ENCODE measurements at regions not wholly inside any gene's neighbourhood (a gene's known extent, or its start where the extent isn't known, plus 50 kb on each side); places are given as distances from the start of the nearest gene placed in this dataset.
"Not testable (repeated sequence)": the region's sequence is repeated elsewhere in the genome, so short reads cannot be mapped to it uniquely, and the experiment has no call there.

DNA sequence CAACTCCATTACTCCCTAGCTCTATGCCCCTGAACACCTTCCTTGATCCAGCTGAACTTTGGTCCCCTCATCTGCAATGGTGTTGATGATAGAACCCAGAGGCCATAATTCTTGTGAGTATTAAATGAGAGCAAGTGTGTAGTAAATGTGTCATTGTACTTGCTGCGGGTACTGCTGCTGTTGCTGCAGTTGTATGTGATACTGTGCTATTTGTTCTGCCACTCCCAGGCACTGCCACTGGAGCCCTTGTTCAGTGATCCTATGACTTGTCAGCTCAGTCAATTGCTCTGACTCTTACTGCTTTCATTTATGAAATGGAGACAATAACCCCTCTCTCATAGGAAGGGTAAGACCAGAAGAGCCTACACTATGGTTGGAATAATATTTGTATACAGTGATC is 136.9 kb upstream of the PLGLB2 start:
- not testable (repeated sequence) for DNase-seq (ENCODE audit: low spot score)

DNA sequence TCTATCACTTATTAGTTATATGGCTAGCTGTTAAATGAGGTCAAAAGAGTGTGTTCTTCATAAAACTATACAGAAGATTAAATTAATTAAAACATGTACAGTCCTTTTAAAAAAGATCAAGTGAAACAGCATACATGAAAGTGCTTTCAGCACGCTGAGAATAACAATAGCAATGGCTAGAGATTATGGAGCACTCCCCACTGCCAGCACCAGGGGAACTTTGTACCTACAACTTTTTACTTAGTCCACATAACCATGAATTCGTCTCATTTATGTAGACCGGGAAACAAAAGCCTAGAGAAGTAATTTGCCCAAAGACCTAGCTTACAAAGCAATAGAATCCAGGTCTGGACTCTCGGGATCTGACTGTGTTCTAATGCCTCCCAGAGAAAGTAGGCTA is 136.5 kb upstream of the PLGLB2 start:
- DNase-seq (ENCODE audit: low spot score) = not testable (repeated sequence)

DNA sequence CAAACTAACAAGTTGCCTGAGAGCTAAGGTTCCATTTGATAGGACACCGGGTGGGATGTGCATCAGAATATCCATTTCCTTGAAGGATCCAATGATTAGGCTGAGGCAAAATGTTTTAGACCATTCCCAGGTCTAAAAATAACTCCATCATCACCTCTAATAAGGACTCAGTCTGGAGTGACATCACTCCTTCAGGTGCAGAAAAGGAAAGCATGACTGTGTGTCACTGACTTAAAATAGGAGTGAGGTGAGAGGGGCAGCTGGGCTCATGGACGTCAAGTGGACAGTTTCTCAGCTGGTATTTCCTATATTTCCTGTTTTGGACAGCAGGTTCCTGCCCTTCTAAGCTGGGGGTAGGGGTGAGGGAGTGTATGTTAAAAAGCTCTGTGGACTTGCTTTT is 135.9 kb upstream of the PLGLB2 start:
- DNase-seq (ENCODE audit: low spot score) = not testable (repeated sequence)

DNA sequence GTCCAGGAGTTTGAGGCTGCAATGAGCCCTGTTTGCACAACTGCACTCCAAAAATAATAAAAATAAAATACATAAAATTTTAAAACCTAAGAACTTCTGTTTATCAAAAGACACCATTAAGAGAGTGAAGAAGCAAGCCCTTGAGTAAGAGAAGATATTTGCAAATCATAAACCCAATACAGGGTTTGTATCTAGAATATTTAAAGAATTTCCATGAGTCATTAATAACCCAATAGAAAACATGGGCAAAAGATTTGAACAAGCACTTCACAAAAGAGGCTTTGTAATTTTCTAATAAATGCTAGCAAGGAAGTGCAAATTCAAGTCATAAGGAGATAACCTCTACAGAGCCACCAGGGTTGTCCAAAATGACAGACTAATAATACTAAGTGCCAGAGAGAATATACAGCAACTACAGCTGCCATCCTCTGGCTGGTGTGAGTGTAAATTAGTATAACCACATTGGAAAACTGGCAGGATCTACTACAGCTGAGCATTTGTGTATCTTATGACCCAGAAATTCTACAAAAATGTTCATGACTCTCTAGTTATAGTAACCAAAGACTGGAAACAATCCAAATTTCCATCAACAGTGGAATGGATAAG is 133.0 kb upstream of the PLGLB2 start:
- DNase-seq (ENCODE audit: low spot score) = not testable (repeated sequence)

DNA sequence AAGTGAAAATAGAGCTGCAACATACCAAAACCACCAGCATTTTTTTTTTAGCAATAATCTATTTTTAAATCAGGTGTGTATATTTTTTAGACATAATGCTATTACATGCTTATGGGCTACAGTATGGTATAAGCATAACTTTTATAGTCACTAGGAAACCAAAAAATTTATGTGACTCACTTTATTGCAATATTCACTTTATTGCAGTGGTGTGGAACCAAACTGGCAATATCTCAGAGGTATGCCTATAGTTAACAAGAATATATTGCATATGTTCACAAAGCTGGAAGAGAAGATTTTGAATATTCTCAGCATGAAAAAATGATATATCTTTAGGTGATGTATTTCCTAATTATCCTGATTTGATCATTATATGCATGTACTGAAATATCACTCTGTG is 128.8 kb upstream of the PLGLB2 start:
- not testable (repeated sequence) for DNase-seq (ENCODE audit: low spot score)

DNA sequence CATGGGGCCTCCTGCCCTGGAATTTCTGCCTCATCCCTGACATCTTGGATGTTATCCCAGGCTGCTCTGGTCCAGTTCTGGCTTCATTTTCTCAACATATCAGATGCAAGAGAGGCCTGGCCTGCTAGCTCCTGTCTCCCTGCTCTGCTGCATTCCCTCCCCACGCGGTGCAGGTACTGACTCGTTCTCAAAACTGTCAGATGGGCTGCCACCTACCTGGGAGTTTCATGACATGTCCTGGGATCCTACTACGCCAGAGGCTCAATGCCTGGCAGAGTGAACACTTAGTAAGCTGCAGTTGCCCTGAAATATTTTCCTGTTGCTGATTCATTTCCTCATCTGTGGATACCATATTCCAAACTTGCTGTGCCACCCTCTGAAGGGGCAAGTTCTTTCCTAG is 126.7 kb upstream of the PLGLB2 start:
- DNase-seq (ENCODE audit: low spot score) = not testable (repeated sequence)

DNA sequence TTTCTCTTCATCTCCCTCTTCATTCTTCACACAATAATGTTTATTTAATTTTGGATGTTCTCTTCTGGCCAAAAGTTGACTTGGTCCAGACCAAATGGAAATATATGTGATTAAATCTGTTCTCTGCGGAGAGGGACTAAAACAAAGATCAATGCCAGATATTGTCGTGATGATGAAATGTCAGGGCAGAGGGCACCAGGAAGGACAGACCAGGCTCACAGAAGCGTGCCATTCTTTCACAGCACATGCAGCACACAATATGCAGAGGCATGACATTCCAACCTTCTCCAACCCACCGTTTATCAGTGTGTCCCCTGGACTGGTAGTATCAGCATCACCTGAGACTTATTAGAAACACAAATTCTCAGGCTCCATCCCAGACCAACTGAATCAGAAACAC is 125.2 kb upstream of the PLGLB2 start:
- not testable (repeated sequence) for DNase-seq (ENCODE audit: low spot score)

DNA sequence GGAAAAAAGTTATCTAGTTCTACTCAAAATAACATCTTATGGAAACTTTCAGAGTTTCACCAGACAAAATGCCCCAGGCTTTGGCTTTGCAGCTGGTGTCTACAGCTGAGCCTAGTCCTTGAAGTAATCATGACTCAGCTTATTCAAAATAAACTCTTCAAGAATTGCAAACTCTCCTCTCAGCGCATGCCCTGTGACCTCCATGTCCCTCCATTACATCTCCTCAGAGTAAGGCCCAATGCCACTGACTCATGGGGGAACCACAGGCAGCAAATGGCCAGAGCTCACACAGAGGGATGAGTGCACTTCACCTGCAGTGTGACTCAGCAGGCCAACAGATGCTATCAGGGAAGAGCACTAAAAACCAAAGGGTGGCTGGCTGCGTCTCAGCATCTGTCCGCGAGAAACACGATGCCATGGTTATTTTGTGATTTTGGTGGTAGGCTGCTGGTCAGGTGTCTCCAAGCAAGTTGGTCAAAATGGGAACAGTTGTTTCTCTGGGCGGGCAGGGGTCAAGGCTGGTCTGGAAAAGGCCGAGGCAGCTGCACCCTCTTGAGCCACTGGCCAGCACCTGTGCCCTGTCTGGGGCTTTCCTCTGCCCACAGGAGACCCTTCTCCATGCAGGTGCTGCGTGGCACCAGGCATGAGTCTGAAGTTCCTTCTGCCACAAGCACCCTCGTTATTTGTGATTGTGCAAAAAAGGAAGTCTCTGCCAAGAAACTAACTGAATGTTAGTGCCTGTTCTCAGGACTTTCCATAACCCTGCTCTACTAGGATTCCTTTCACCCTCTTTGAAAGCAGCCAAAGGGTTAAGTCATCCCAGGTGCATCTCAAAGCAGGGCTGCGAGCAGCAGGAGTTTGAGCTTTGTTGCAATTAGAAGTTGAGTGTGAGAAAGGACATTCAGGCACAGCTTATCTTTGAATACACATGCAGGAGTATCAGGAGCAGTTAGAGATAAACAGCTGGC is 118.1 kb upstream of the PLGLB2 start:
- not testable (repeated sequence) for DNase-seq (ENCODE audit: low spot score)

DNA sequence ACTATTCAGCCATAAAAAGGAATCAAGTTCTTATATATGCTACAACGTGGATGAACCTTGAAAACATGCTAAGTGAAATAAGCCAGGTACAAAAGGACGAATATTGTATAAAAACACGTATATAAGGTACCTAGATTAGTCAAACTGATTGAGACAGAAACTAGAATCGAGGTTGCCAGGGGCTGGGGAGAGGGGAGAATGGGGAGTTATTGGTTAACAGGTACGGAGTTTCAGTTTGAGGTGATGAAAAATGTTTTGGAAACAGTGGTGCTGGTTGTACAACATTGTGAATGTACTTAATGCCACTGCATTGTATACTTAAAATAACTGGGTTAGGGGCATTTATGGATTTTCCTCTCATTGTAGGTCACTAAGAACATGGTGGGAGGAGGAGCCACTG is 117.0 kb upstream of the PLGLB2 start:
- DNase-seq (ENCODE audit: low spot score) = not testable (repeated sequence)

DNA sequence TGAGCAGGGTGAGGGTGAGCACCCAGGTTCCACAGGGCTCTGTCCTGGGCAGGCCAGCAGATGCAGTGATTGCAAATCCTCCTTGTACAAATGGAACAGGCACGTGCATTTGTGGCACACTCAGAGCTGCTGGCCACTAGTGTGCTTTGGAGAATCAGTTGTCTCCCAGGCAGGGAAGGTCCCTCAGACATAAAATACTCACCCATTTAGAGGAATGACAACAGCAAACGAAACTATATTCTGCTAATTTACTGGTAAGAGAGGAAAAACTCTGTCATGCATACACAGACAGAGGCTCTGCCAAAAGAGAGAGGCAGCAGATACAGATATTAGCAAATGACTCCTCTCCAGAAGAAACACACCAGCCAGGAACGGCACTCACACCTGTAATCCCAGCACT is 116.5 kb upstream of the PLGLB2 start:
- DNase-seq (ENCODE audit: low spot score) = not testable (repeated sequence)

DNA sequence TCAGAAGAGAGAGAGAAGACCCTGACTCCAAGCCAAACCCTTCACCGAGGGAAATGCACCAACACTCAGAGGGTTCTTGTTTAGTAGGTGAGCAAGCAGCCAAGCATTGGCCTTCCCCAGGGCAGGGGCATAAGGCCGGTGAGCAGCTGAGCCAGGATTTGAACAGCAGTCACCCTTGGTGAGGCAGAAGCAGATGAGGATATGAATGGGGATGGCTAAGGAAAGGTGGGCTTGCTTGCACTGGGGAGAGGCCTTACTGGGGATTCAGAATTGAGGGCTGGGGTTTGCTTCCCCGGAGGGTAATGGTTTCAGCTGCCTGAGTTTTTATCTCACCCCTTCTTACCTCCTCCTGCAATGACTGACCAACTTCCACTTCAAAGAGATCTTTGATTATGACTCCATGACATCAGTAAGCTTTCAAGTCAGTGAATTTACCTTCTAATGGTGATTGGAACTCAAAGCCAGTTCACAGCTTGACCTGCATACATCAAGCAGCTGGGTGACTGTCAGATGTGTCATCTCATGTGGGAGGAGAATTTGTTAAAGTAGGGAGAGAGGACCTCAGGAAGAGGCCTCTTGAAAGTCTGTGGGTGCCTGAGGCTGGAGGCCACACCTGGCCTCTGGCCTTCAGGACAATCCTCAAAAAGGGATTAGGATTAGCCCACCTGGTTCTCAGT is 114.5 kb upstream of the PLGLB2 start:
- not testable (repeated sequence) for DNase-seq (ENCODE audit: low spot score)

DNA sequence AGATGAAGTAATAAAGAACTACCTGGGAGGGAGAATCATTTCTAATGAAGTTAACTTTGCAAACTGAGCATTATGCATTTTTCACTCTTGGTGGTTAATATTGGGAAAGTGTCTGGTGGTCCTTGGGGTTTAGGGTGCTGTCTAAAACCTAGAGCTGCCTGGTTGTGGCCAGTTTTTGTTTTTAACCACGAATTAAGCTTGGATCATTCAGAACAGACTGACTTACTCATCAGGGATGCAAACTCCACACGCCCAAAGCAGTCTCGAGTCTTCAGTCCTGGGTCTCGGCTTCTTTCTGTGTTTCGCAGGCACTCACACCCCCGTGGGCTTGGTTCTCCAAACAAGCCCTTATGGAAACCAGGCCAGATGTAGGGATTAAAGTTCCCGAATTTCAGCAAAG is 113.8 kb upstream of the PLGLB2 start:
- not testable (repeated sequence) for DNase-seq (ENCODE audit: low spot score)

DNA sequence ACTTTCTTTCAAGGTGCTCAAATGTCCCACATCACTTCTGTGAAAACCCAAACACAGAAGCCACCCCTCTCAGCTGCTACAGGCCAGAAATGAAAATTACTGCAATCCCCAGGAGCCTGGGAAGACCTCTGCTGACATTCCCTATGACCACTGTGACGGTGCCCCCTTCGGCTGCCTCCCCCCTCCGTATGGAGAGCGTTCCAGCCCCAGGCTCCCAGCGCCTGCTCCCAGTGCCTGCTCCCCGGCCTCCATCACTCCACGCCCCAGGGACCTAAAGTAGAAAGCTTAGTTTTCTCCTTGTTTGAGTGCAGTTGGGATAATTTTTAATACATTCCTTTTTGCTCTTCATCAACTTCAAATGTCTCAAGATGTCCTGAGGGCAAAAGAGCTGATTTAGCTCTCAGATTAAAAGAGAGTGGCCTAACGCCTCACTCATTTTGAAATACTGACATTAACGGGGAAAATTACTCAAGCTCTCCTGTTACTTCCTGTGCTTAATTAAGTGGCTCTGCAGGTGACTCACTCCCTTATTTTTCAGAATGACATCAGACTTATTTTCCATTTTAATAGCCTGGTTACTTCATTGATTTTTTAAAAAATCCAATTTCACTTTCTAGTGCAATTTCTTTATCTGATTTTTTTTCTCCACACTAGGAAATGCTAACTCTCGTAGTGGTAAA is 112.8 kb upstream of the PLGLB2 start:
- DNase-seq (ENCODE audit: low spot score) = not testable (repeated sequence)

DNA sequence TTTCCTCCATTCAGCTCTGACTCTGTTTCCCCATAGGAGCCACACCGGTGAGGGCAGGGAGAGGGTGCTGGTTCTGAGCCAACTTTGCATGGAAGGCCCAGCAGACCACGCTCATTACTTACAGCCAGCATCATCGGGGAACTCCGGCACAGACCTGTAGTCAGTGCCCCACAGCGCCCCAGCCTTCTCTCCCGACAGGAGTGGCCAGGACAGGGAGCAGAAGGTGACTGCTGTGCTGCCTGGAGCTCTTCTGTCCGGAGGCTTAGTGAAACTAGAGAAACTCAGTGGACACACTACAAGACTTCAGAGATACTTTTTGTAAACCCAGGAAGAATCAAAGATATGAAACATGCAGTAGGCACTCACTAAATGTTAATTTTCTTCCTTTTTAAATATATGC is 111.6 kb upstream of the PLGLB2 start:
- not testable (repeated sequence) for DNase-seq (ENCODE audit: low spot score)

DNA sequence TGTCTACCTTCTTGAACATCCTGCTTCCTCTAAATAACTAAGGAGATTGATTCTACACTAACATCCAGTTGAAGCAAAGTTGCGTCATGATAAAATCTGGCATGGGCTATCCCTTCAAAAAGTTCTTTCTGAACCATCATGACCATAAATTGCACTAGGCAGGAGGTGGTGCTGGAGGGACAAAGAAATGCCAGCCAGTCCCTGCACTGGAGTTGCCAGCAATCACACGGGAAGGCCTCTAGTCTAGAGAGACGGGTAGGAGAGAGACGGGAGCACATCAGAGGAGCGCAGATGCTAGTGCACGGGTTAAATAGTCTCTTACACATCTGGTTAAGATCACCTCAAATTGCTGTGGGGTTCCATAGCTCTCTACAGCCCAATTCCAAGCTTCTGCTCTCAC is 111.2 kb upstream of the PLGLB2 start:
- DNase-seq (ENCODE audit: low spot score) = peak; percentile 17

DNA sequence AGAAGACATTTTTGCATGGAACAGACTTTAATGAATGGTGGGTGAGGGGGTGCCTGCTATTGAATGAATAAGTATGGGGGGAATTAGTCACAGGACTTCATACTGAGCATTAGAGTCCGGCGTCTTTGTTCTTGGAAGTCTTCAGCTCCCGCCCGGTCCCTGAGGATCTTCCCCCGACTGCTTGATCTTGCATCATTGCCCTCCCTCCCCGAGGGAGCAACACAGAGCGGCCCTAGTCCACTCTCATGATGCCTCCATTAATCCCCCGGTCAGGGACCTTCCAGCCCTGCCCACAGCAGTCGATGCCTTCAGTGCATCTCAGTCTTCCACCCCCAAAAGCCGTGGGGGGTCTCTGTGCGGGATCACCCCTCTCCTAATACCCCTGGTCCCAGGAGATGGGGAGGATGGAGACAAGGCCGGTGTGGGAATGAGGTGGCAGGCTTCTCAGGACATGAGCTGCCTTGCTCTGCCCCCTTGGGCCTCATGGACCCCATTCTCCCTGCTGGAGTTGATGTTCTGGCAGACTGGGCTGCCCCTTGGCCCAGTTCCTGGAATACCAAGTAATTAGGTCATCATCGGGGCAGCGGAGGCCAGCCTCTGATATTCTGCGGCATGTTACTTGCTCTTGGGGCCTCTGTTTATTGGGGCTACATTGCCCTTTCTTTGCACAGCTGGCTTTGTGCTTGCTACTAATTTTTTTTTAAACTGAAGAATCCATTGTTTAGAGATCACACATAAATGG is 110.5 kb upstream of the PLGLB2 start:
- peak; percentile 49 for DNase-seq (ENCODE audit: low spot score)

DNA sequence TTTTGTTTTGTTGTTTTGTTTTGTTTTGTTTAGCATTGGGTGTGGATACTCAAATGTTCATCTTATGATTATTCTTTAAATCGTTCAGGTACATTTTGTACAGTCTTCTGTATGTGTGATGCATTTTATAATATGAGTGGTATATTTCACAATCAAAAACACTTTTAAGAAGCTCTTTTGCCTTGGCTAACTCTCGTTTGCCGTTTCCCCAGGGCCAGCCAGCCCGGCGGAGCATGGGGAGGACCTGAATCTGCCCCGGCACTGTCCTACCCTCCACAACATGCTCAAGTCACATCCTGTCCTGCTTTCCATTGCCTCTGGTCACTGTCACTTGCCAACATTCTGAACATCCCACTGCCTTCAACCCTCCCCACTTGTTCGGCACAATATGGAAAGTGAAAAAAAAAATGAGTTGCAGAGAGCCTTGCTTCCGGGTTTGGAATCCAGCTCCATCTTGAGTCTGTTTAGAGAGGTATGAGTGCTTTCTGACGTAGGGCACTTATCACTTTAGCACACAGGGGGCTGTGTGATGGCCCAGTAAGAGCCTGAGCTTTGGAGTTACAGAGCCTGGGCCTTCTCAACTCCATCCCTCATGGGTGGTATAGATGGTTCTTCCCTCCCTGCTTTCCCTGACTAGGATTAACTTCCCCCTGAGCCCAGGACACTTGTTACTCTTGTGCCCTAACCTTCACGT is 109.6 kb upstream of the PLGLB2 start:
- DNase-seq (ENCODE audit: low spot score) = not testable (repeated sequence)

DNA sequence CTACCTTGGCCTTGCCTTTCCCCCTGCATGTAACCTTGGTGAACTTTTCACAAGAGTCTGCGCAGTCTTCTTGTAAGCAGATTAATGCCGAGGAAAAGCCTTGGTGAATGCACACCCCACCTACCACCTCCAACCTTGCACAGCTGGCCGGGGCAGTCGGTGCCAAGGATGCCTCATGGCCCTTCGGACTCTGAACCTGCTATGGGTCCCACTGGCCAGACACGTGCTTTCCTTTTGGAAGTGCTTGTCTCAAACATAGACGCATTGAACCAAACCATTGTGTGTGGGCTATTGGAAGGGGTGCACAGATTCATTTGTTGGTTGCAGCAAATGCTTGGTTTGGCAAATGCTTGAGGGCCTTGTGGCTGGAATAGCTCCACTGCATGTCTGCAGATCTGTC is 109.0 kb upstream of the PLGLB2 start:
- not testable (repeated sequence) for DNase-seq (ENCODE audit: low spot score)

DNA sequence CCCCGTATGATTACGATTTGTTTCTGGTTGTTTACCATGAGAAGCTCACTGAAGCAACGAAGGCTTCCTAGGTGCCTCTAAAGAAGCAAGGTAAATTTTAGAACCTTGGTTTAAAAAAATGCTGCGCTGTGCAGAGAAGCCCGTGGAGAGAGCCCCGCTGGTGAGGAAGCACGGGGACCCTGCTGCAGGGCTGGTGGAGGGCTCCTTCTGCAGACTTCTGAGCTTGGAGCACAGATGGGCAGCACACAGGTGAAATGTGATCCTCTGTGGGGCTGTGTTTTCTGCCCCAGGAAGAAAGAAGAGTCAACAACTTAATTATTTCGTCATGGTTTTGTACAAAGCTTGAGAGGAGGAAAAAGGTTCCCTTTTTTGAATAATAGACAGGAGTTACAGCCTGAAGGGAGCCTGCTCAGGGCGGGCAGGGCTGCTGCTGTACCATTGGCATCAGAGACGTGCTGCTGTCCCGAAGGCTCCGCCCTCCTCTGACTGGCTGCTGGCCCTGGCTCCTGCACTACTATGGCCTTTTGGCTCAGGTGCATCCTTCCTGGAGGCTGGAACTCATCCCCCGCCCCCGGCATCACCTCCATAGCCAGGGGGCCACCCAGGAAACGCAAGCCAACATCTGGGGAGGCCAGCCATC is 108.0 kb upstream of the PLGLB2 start:
- DNase-seq (ENCODE audit: low spot score) = not testable (repeated sequence)

DNA sequence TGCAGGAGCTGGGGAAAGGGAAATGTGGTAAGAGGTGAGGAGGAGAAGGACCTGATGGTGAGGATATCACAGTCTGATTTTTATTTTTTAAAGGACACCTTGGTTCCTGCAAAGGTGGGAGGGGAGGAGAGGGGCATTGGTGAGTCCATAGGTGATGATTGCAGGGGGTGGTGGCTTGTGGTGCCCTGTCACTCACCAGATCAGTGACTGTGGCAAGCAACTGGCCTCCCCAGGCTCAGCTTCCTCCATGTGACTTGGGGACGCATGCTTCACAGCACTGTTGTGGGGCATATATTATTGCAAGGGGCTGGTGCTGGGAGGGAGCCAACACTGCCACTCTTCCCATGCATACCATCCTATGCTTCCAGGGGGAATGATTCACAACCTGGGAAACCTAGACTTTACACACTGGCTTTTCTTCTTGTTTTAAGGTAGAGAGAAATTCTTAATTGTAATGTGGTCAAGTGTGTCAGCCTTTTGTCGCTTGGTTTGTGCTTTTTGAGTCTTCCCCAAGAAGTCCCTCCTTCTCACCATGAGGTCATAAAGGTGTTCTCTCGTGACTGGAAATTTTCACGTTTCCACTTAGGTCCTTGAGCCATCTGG is 106.8 kb upstream of the PLGLB2 start:
- not testable (repeated sequence) for DNase-seq (ENCODE audit: low spot score)
